ENCODE measurements at regions not wholly inside any gene's neighbourhood (a gene's known extent, or its start where the extent isn't known, plus 50 kb on each side); places are given as distances from the start of the nearest gene placed in this dataset.
A peak's percentile ranks its signal among the peaks of the same experiment; 100 is the strongest.

- Histone ChIP-seq H3K9me3 (ENCODE audit: control insufficient read depth in 2 of 2, low read length in 2 of 2) (no peaks in the 10 kb centered on the region), H3K36me3 (ENCODE audit: control insufficient read depth, insufficient read depth, low read length) (no peaks in the 10 kb centered on the region), H3K4me3 (ENCODE audit: low read depth, low read length) (no peak overlapping the region), H3K27me3 (ENCODE audit: control insufficient read depth, insufficient read depth, low read length) (no peaks in the 10 kb centered on the region), H3K4me1 (ENCODE audit: control insufficient read depth, insufficient read depth, low read length, poor library complexity, severe bottlenecking) (no peaks in the 10 kb centered on the region), H3K27ac (ENCODE audit: insufficient read depth, low read length, poor library complexity, severe bottlenecking) (no peak overlapping the region)
- no peaks in the 10 kb centered on the region for H3K36me3 Mint-ChIP-seq
- no peaks in the 10 kb centered on the region for H3K27me3 Mint-ChIP-seq
- no peaks in the 10 kb centered on the region for H3K9me3 Mint-ChIP-seq
- DNase-seq = no peak
- H3K27ac Mint-ChIP-seq = no peak overlapping the region
- ATAC-seq (ENCODE audit: low read depth in 2 of 2) = no peak
- H3K4me1 Mint-ChIP-seq = peaks cover 0 to 4% (median 0%) of the 10 kb centered on the region in 4 donors
- H3K4me3 Mint-ChIP-seq = no peak overlapping the region
These were observed 234.1 kb upstream of the ID2 start for GRCh38 chr2:8447610-8448221.

- Histone ChIP-seq H3K36me3 (ENCODE audit: control insufficient read depth, insufficient read depth, low read length) (no peaks in the 10 kb centered on the region), H3K27ac (ENCODE audit: insufficient read depth, low read length, poor library complexity, severe bottlenecking) (no peak overlapping the region), H3K27me3 (ENCODE audit: control insufficient read depth, insufficient read depth, low read length) (no peaks in the 10 kb centered on the region), H3K9me3 (ENCODE audit: control insufficient read depth in 2 of 2, low read length in 2 of 2) (no peaks in the 10 kb centered on the region), H3K4me3 (ENCODE audit: low read depth, low read length) (no peak overlapping the region), H3K4me1 (ENCODE audit: control insufficient read depth, insufficient read depth, low read length, poor library complexity, severe bottlenecking) (no peaks in the 10 kb centered on the region)
- Mint-ChIP-seq H3K4me3 (no peak overlapping the region), H3K27me3 (no peaks in the 10 kb centered on the region), H3K4me1 (no peaks in the 10 kb centered on the region), H3K27ac (no peak overlapping the region), H3K9me3 (no peaks in the 10 kb centered on the region), H3K36me3 (no peaks in the 10 kb centered on the region)
- ATAC-seq (ENCODE audit: low read depth in 2 of 2) = no peak
- no peak for DNase-seq
These were observed 232.9 kb upstream of the ID2 start for GRCh38 chr2:8448824-8449556.

- Histone ChIP-seq H3K27ac (ENCODE audit: insufficient read depth, low read length, poor library complexity, severe bottlenecking) (no peak overlapping the region), H3K4me1 (ENCODE audit: control insufficient read depth, insufficient read depth, low read length, poor library complexity, severe bottlenecking) (peaks cover 10% of the 10 kb centered on the region), H3K9me3 (ENCODE audit: control insufficient read depth in 2 of 2, low read length in 2 of 2) (no peaks in the 10 kb centered on the region), H3K36me3 (ENCODE audit: control insufficient read depth, insufficient read depth, low read length) (no peaks in the 10 kb centered on the region), H3K27me3 (ENCODE audit: control insufficient read depth, insufficient read depth, low read length) (no peaks in the 10 kb centered on the region), H3K4me3 (ENCODE audit: low read depth, low read length) (no peak overlapping the region)
- no peak for ATAC-seq (ENCODE audit: low read depth in 2 of 2)
- H3K9me3 Mint-ChIP-seq = no peaks in the 10 kb centered on the region
- H3K27ac Mint-ChIP-seq = no peak overlapping the region
- DNase-seq = no peak
- H3K4me1 Mint-ChIP-seq = peaks cover 6 to 19% (median 7%) of the 10 kb centered on the region in 4 donors
- H3K36me3 Mint-ChIP-seq = no peaks in the 10 kb centered on the region
- no peaks in the 10 kb centered on the region for H3K27me3 Mint-ChIP-seq
- no peak overlapping the region for H3K4me3 Mint-ChIP-seq
These were observed 230.6 kb upstream of the ID2 start for GRCh38 chr2:8451273-8451672.

- no peaks in the 10 kb centered on the region for H3K9me3 ChIP-seq (ENCODE audit: control insufficient read depth in 2 of 2, low read length in 2 of 2)
- Mint-ChIP-seq H3K4me3 (no peak overlapping the region), H3K27me3 (no peaks in the 10 kb centered on the region), H3K4me1 (peaks cover 6 to 23% (median 9%) of the 10 kb centered on the region in 4 donors), H3K27ac (no peak overlapping the region), H3K36me3 (no peaks in the 10 kb centered on the region), H3K9me3 (no peaks in the 10 kb centered on the region)
- DNase-seq = no peak
- H3K4me1 ChIP-seq (ENCODE audit: control insufficient read depth, insufficient read depth, low read length, poor library complexity, severe bottlenecking) = peaks cover 19% of the 10 kb centered on the region
- no peaks in the 10 kb centered on the region for H3K36me3 ChIP-seq (ENCODE audit: control insufficient read depth, insufficient read depth, low read length)
- no peak overlapping the region for H3K27ac ChIP-seq (ENCODE audit: insufficient read depth, low read length, poor library complexity, severe bottlenecking)
- ATAC-seq (ENCODE audit: low read depth in 2 of 2) = no peak
- no peaks in the 10 kb centered on the region for H3K27me3 ChIP-seq (ENCODE audit: control insufficient read depth, insufficient read depth, low read length)
- no peak overlapping the region for H3K4me3 ChIP-seq (ENCODE audit: low read depth, low read length)
These were observed 229.6 kb upstream of the ID2 start for GRCh38 chr2:8452296-8452695.

GRCh38 chr2:8452979-8453903, 228.6 kb upstream of the ID2 start:
- Mint-ChIP-seq H3K4me3 (peak overlapping the region in 1 of 4 donors; percentile 50), H3K9me3 (no peaks in the 10 kb centered on the region), H3K4me1 (peaks cover 15 to 33% (median 17%) of the 10 kb centered on the region in 4 donors), H3K27ac (no peak overlapping the region), H3K27me3 (no peaks in the 10 kb centered on the region), H3K36me3 (no peaks in the 10 kb centered on the region)
- Histone ChIP-seq H3K27me3 (ENCODE audit: control insufficient read depth, insufficient read depth, low read length) (no peaks in the 10 kb centered on the region), H3K36me3 (ENCODE audit: control insufficient read depth, insufficient read depth, low read length) (no peaks in the 10 kb centered on the region), H3K4me3 (ENCODE audit: low read depth, low read length) (no peak overlapping the region), H3K27ac (ENCODE audit: insufficient read depth, low read length, poor library complexity, severe bottlenecking) (no peak overlapping the region), H3K9me3 (ENCODE audit: control insufficient read depth in 2 of 2, low read length in 2 of 2) (no peaks in the 10 kb centered on the region), H3K4me1 (ENCODE audit: control insufficient read depth, insufficient read depth, low read length, poor library complexity, severe bottlenecking) (peaks cover 29% of the 10 kb centered on the region)
- no peak for ATAC-seq (ENCODE audit: low read depth in 2 of 2)
- peak in 1 of 3 donors; percentile 20 for DNase-seq

DNA sequence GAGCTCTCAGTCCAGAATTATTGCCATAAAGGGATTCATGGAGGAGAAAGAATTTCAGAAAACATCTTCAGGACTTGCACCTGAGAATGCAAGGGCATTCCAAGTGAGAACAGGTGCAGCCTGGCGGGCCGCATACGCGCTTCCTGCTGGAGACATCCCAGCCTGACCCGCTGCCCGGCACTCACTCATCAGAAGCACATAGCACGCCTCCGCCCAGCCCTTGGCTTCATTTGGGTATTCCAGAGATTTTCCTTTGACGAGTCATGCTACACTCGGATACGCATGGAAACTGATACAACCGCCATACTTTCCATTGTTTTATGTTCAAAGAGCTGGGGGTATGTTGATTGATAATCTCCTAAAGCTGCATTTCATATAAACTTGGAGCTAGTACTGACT, 228.0 kb upstream of the ID2 start:
- Mint-ChIP-seq H3K36me3 (no peaks in the 10 kb centered on the region), H3K27me3 (no peaks in the 10 kb centered on the region), H3K4me1 (peaks cover 15 to 39% (median 20%) of the 10 kb centered on the region in 4 donors), H3K4me3 (peak overlapping the region in 1 of 4 donors; percentile 50), H3K27ac (no peak overlapping the region), H3K9me3 (no peaks in the 10 kb centered on the region)
- no peak for ATAC-seq (ENCODE audit: low read depth in 2 of 2)
- Histone ChIP-seq H3K36me3 (ENCODE audit: control insufficient read depth, insufficient read depth, low read length) (no peaks in the 10 kb centered on the region), H3K4me3 (ENCODE audit: low read depth, low read length) (no peak overlapping the region), H3K27ac (ENCODE audit: insufficient read depth, low read length, poor library complexity, severe bottlenecking) (no peak overlapping the region), H3K27me3 (ENCODE audit: control insufficient read depth, insufficient read depth, low read length) (no peaks in the 10 kb centered on the region), H3K9me3 (ENCODE audit: control insufficient read depth in 2 of 2, low read length in 2 of 2) (no peaks in the 10 kb centered on the region), H3K4me1 (ENCODE audit: control insufficient read depth, insufficient read depth, low read length, poor library complexity, severe bottlenecking) (peaks cover 29% of the 10 kb centered on the region)
- no peak for DNase-seq

DNA sequence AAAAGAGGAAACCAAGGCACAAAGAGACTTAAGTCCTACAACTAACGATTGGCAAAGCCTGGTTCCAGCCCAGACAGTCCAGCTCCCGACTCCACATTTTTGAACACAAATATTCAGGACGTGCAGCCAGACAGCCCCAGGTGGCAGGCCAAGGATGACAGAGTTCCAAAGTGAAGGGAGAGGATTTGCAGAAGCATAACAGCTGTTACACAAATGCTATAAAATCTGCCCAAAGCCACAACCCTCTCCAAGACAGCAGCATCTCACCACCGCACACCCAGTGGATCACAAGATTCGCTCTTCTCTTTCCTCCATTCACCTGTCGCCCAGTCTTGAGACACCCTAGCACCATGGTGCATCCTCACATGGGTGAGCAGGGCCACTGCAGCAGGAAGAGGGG, 227.1 kb upstream of the ID2 start:
- no peaks in the 10 kb centered on the region for H3K36me3 Mint-ChIP-seq
- Histone ChIP-seq H3K4me1 (ENCODE audit: control insufficient read depth, insufficient read depth, low read length, poor library complexity, severe bottlenecking) (peaks cover 29% of the 10 kb centered on the region), H3K9me3 (ENCODE audit: control insufficient read depth in 2 of 2, low read length in 2 of 2) (no peaks in the 10 kb centered on the region), H3K27me3 (ENCODE audit: control insufficient read depth, insufficient read depth, low read length) (no peaks in the 10 kb centered on the region), H3K27ac (ENCODE audit: insufficient read depth, low read length, poor library complexity, severe bottlenecking) (no peak overlapping the region), H3K36me3 (ENCODE audit: control insufficient read depth, insufficient read depth, low read length) (no peaks in the 10 kb centered on the region), H3K4me3 (ENCODE audit: low read depth, low read length) (no peak overlapping the region)
- peak overlapping the region in 1 of 3 donors; percentile 64 for H3K27ac Mint-ChIP-seq
- ATAC-seq (ENCODE audit: low read depth in 2 of 2) = no peak
- no peak for DNase-seq
- H3K4me1 Mint-ChIP-seq = peaks cover 15 to 40% (median 21%) of the 10 kb centered on the region in 4 donors
- H3K27me3 Mint-ChIP-seq = no peaks in the 10 kb centered on the region
- H3K9me3 Mint-ChIP-seq = no peaks in the 10 kb centered on the region
- peak overlapping the region; percentile 13 to 50 (median 22) for H3K4me3 Mint-ChIP-seq
